Suprapubic skin (tissue), 4 donors: ENCODE measurements at regions not wholly inside any gene's neighbourhood (a gene's known extent, or its start where the extent isn't known, plus 50 kb on each side); places are given as distances from the start of the nearest gene placed in this dataset.

ENCODE experiments used
- EP300 ChIP-seq: sonication (generic); formaldehyde crosslinking; IDR thresholded peaks from one replicate; pipeline ENCODE4 v1.6.1; 2017; ENCODE audit warnings: antibody characterized with exemption
- POLR2AphosphoS5 ChIP-seq, 3 donors: sonication (generic); formaldehyde crosslinking; IDR thresholded peaks; one replicate each; pipeline ENCODE4 v1.6.1; 2017; ENCODE audit warnings: antibody characterized with exemption in 3 of 3
- TF ChIP-seq, protein P1 (sequence below), 2 donors: fragments of 200-600 bp in 1 of 2; fragments of 450-650 bp in 1 of 2; sonication (generic) in 1 of 2; IDR thresholded peaks; one replicate each; pipeline ENCODE4 v1.5.1; 2016 to 2019; ENCODE audit warnings: antibody characterized with exemption in 2 of 2, mild to moderate bottlenecking in 1 of 2, moderate library complexity in 1 of 2

DNA sequence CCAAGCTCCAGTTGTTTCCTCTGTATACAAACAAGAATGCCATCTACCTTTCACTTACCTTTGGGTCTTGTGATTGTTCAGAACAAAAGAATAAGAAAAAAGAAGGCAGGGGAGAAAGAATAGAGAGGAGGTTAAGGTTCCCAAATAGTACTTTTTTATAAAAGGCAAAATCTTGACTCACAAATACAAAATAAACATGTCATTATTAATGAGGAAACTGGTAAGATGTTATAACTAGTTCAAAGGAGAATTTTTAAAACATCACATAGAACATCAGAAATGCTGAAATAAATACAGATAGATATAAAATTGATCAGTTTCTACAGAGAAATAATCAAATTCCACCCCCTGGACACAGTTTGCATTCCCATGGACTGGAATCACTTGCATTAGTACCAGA lies 446.7 kb upstream of the CCDC196 start:
- TF ChIP-seq POLR2AphosphoS5 (IDR thresholded peaks at IDR 0.05) = no peak
- TF ChIP-seq, protein P1, sequence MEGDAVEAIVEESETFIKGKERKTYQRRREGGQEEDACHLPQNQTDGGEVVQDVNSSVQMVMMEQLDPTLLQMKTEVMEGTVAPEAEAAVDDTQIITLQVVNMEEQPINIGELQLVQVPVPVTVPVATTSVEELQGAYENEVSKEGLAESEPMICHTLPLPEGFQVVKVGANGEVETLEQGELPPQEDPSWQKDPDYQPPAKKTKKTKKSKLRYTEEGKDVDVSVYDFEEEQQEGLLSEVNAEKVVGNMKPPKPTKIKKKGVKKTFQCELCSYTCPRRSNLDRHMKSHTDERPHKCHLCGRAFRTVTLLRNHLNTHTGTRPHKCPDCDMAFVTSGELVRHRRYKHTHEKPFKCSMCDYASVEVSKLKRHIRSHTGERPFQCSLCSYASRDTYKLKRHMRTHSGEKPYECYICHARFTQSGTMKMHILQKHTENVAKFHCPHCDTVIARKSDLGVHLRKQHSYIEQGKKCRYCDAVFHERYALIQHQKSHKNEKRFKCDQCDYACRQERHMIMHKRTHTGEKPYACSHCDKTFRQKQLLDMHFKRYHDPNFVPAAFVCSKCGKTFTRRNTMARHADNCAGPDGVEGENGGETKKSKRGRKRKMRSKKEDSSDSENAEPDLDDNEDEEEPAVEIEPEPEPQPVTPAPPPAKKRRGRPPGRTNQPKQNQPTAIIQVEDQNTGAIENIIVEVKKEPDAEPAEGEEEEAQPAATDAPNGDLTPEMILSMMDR (IDR thresholded peaks at IDR 0.05) = no peak
- TF ChIP-seq EP300 = no peak
